GM23338 (cell line): ENCODE measurements at regions not wholly inside any gene's neighbourhood (a gene's known extent, or its start where the extent isn't known, plus 50 kb on each side); places are given as distances from the start of the nearest gene placed in this dataset.

Source experiments
- ATAC-seq: fragments of 200-7000 bp; cut with Tn5 transposase; 3 replicates; pipeline ENCODE4 v1.9.1; 2020
- DNase-seq: peaks from one replicate; pipeline ENCODE4 v3.0.0-alpha.2; 2015; ENCODE audit warnings: low spot score
- H2AFZ ChIP-seq: fragments of 200-600 bp; sonication (generic); 2 replicates; pipeline ENCODE4 v1.8.0; 2016; ENCODE audit warnings: antibody characterized with exemption, mild to moderate bottlenecking, moderate library complexity
- H3F3A ChIP-seq: fragments of 200-600 bp; sonication (generic); replicated peaks from 2 replicates; pipeline ENCODE4 v1.8.0; 2017; ENCODE audit warnings: antibody characterized with exemption, mixed run types, low read depth
- H3K27ac ChIP-seq: fragments of 200-600 bp; sonication (generic); 2 replicates; pipeline ENCODE4 v1.6.1; 2016; ENCODE audit warnings: low read depth
- H3K27me3 ChIP-seq: fragments of 200-600 bp; sonication (generic); 2 replicates; pipeline ENCODE4 v1.8.0; 2016; ENCODE audit warnings: mild to moderate bottlenecking, mixed run types, moderate library complexity; ENCODE audit not compliant: insufficient read depth
- H3K36me3 ChIP-seq: fragments of 200-600 bp; sonication (generic); 2 replicates; pipeline ENCODE4 v1.8.0; 2016; ENCODE audit warnings: mild to moderate bottlenecking; ENCODE audit not compliant: insufficient read depth
- H3K4me1 ChIP-seq: fragments of 200-600 bp; sonication (generic); 2 replicates; pipeline ENCODE4 v1.8.0; 2016; ENCODE audit warnings: mild to moderate bottlenecking, moderate library complexity; ENCODE audit not compliant: insufficient read depth
- H3K4me2 ChIP-seq: fragments of 200-600 bp; sonication (generic); 2 replicates; pipeline ENCODE4 v1.7.1; 2017; ENCODE audit warnings: mixed run types
- H3K4me3 ChIP-seq: fragments of 200-600 bp; sonication (generic); 2 replicates; pipeline ENCODE4 v1.6.1; 2016; ENCODE audit warnings: mixed run types
- H3K79me2 ChIP-seq: fragments of 200-600 bp; sonication (generic); replicated peaks from 2 replicates; pipeline ENCODE4 v1.8.0; 2017; ENCODE audit warnings: mild to moderate bottlenecking; ENCODE audit not compliant: insufficient read depth
- H3K9me2 ChIP-seq: fragments of 200-600 bp; sonication (generic); 2 replicates; pipeline ENCODE4 v1.8.0; 2017; ENCODE audit not compliant: insufficient read depth
- H4K20me1 ChIP-seq: fragments of 200-600 bp; sonication (generic); replicated peaks from 2 replicates; pipeline ENCODE4 v1.8.0; 2017; ENCODE audit warnings: mild to moderate bottlenecking; ENCODE audit not compliant: insufficient read depth
- H3K27ac Mint-ChIP-seq: 2 replicates; pipeline ENCODE4 v1.8.0; 2020; ENCODE audit warnings: inconsistent platforms, mild to moderate bottlenecking, moderate library complexity, mixed read lengths
- H3K27me3 Mint-ChIP-seq: 3 replicates; pipeline ENCODE4 v1.8.0; 2022; ENCODE audit warnings: low read depth, mild to moderate bottlenecking, moderate library complexity, mixed read lengths, inconsistent platforms; ENCODE audit not compliant: insufficient read depth, poor library complexity
- H3K36me3 Mint-ChIP-seq: 3 replicates; pipeline ENCODE4 v1.8.0; 2021; ENCODE audit warnings: low read depth, mild to moderate bottlenecking, inconsistent platforms, moderate library complexity, mixed read lengths
- H3K4me1 Mint-ChIP-seq: 3 replicates; pipeline ENCODE4 v1.8.0; 2020; ENCODE audit warnings: mild to moderate bottlenecking, inconsistent platforms, mixed read lengths
- H3K4me3 Mint-ChIP-seq: 3 replicates; pipeline ENCODE4 v1.8.0; 2021; ENCODE audit warnings: moderate library complexity, mild to moderate bottlenecking, inconsistent platforms, mixed read lengths
- H3K9me3 Mint-ChIP-seq: 3 replicates; pipeline ENCODE4 v1.8.0; 2020; ENCODE audit warnings: moderate library complexity, mild to moderate bottlenecking, inconsistent platforms, mixed read lengths
- CREB1 ChIP-seq: fragments of 250-450 bp; sonication (Bioruptor Pico); IDR thresholded peaks from 2 replicates; pipeline ENCODE4 v1.5.0; 2020; ENCODE audit warnings: low read depth, mild to moderate bottlenecking, moderate library complexity
- CTCF ChIP-seq, 2 experiments: fragments of 200-600 bp in 1 of 2; sonication (generic) in 1 of 2; conservative IDR thresholded peaks; 2 replicates each; pipeline versions ENCODE4 v1.5.1 to v1.6.1; 2016 to 2017; ENCODE audit warnings: antibody characterized with exemption in 2 of 2, low read depth in 2 of 2, mild to moderate bottlenecking in 2 of 2, moderate library complexity in 1 of 2
- JUNB ChIP-seq: IDR thresholded peaks from one replicate; pipeline ENCODE4 v1.6.1; 2016; ENCODE audit warnings: antibody characterized with exemption; ENCODE audit not compliant: unreplicated experiment
- ZNF114 ChIP-seq: fragments of 250-450 bp; sonication (Bioruptor Pico); IDR thresholded peaks from 2 replicates; pipeline ENCODE4 v1.5.0; 2020; ENCODE audit warnings: mild to moderate bottlenecking, moderate library complexity
- ZNF462 ChIP-seq: fragments of 250-450 bp; sonication (Bioruptor Pico); IDR thresholded peaks from 2 replicates; pipeline ENCODE4 v1.5.0; 2020; ENCODE audit warnings: mild to moderate bottlenecking, moderate library complexity

GRCh38 chr5:107090506-107090905 is 580.2 kb downstream of the EFNA5 start (continued):
- no peak for TF ChIP-seq ZNF462 (CRISPR knock-in tag)
- no peak for TF ChIP-seq CTCF (conservative IDR thresholded peaks at IDR 0.05; ENCODE audit: low read depth in 2 of 2)
- TF ChIP-seq CREB1 (CRISPR knock-in tag), result no peak
- TF ChIP-seq ZNF114 (CRISPR knock-in tag), result no peak
- TF ChIP-seq JUNB, result no peak

- Histone ChIP-seq H3K36me3 (peaks cover 6% of the 10 kb centered on the region; the same call in 1 of the 2 replicates), H3K4me1 (0 out of 2 replicates have a peak, but pooled peaks cover 6% of the 10 kb centered on the region), H4K20me1 (no peaks in the 10 kb centered on the region), H3K79me2 (no peaks in the 10 kb centered on the region), H3K4me2 (no peak overlapping the region), H3K27ac (no peak overlapping the region), H3K27me3 (no peaks in the 10 kb centered on the region), H3K4me3 (no peak overlapping the region), H3K9me2 (no peaks in the 10 kb centered on the region), H3F3A (no peaks in the 10 kb centered on the region), H2AFZ (no peak overlapping the region)
- DNase-seq (no peak), ATAC-seq (no peak)
- Mint-ChIP-seq H3K4me1 (no peaks in the 10 kb centered on the region), H3K9me3 (peaks cover 9% of the 10 kb centered on the region; the same call in 1 of the 3 replicates), H3K27me3 (no peaks in the 10 kb centered on the region), H3K4me3 (no peak overlapping the region), H3K36me3 (peaks cover 9% of the 10 kb centered on the region; the same call in 2 of the 3 replicates), H3K27ac (no peak overlapping the region)
- TF ChIP-seq ZNF462 (CRISPR knock-in tag), result no peak
Measured at GRCh38 chr5:107088907-107089306, 581.8 kb downstream of the EFNA5 start.
